ENCODE measurements at regions not wholly inside any gene's neighbourhood (a gene's known extent, or its start where the extent isn't known, plus 50 kb on each side); places are given as distances from the start of the nearest gene placed in this dataset.

- TF ChIP-seq CTCF (IDR thresholded peaks at IDR 0.05; ENCODE audit: insufficient read depth, low read depth, low read length), result no peak
- DNase-seq (ENCODE audit: low read depth), result no peak
- no peak overlapping the region for H3K4me3 ChIP-seq (ENCODE audit: low read depth, low read length)
These were observed 701.9 kb upstream of the ACTRT1 start for GRCh38 chrX:128754130-128754529.

- H3K4me3 ChIP-seq (ENCODE audit: low read depth, low read length), result no peak overlapping the region
- TF ChIP-seq CTCF (IDR thresholded peaks at IDR 0.05; ENCODE audit: insufficient read depth, low read depth, low read length), result no peak
- DNase-seq (ENCODE audit: low read depth), result no peak
These were observed 687.3 kb upstream of the ACTRT1 start for GRCh38 chrX:128739539-128739938.

- no peak for DNase-seq (ENCODE audit: low read depth)
- H3K4me3 ChIP-seq (ENCODE audit: low read depth, low read length), result no peak overlapping the region
- no peak for TF ChIP-seq CTCF (IDR thresholded peaks at IDR 0.05; ENCODE audit: insufficient read depth, low read depth, low read length)
These were observed 676.7 kb upstream of the ACTRT1 start for GRCh38 chrX:128728943-128729342.

GRCh38 chrX:128717635-128718578 lies 665.7 kb upstream of the ACTRT1 start:
- TF ChIP-seq CTCF (IDR thresholded peaks at IDR 0.05; ENCODE audit: insufficient read depth, low read depth, low read length), result no peak
- DNase-seq (ENCODE audit: low read depth), result no peak
- H3K4me3 ChIP-seq (ENCODE audit: low read depth, low read length), result no peak overlapping the region

- no peak for DNase-seq (ENCODE audit: low read depth)
- H3K4me3 ChIP-seq (ENCODE audit: low read depth, low read length), result no peak overlapping the region
- no peak for TF ChIP-seq CTCF (IDR thresholded peaks at IDR 0.05; ENCODE audit: insufficient read depth, low read depth, low read length)
These were observed 662.2 kb upstream of the ACTRT1 start for GRCh38 chrX:128714425-128714824.

- no peak for TF ChIP-seq CTCF (IDR thresholded peaks at IDR 0.05; ENCODE audit: insufficient read depth, low read depth, low read length)
- H3K4me3 ChIP-seq (ENCODE audit: low read depth, low read length), result no peak overlapping the region
- DNase-seq (ENCODE audit: low read depth), result no peak
These were observed 647.6 kb upstream of the ACTRT1 start for GRCh38 chrX:128699716-128700285.

All from fibroblast of villous mesenchyme (primary cell).